CD4-positive, alpha-beta memory T cell (primary cell): ENCODE measurements at regions not wholly inside any gene's neighbourhood (a gene's known extent, or its start where the extent isn't known, plus 50 kb on each side); places are given as distances from the start of the nearest gene placed in this dataset.
A peak's percentile ranks its signal among the peaks of the same experiment; 100 is the strongest.

ENCODE experiments used
- CTCF ChIA-PET: fragments of 350-600 bp; sonication (Branson Sonifier 250); formaldehyde crosslinking; loops from one replicate; lab custom pipeline; 2021; ENCODE audit warnings: inconsistent platforms; ENCODE audit not compliant: partially characterized antibody; lab: Charles Lee
- POLR2A ChIA-PET: fragments of 350-600 bp; sonication (Branson Sonifier 250); formaldehyde crosslinking; loops from one replicate; lab custom pipeline; 2021; ENCODE audit not compliant: partially characterized antibody; lab: Charles Lee
- DNase-seq, 5 donors: peaks; one replicate each; pipeline versions ENCODE4 v3.0.0 to v3.0.0-alpha.2; 2020 to 2022; ENCODE audit warnings: mixed read lengths in 1 of 5
- H3K27ac ChIP-seq: one replicate; pipeline ENCODE4 v1.7.0; 2013; ENCODE audit warnings: low read depth, low read length
- H3K27me3 ChIP-seq: 2 replicates; pipeline ENCODE4 v1.7.0; 2013; ENCODE audit warnings: mild to moderate bottlenecking, low read length, moderate library complexity; ENCODE audit not compliant: insufficient read depth
- H3K36me3 ChIP-seq: 2 replicates; pipeline ENCODE4 v1.7.0; 2013; ENCODE audit warnings: mild to moderate bottlenecking, low read length, moderate library complexity; ENCODE audit not compliant: insufficient read depth
- H3K4me1 ChIP-seq: 2 replicates; pipeline ENCODE4 v1.7.0; 2013; ENCODE audit warnings: mild to moderate bottlenecking, low read length, moderate library complexity; ENCODE audit not compliant: insufficient read depth
- H3K4me3 ChIP-seq, 2 donors: one replicate each; pipeline ENCODE4 v1.7.0; 2013; ENCODE audit warnings: low read length in 2 of 2, mild to moderate bottlenecking in 1 of 2
- H3K9me3 ChIP-seq, 2 donors: one replicate each; pipeline ENCODE4 v1.7.0; 2013; ENCODE audit warnings: low read length in 2 of 2, control low read depth in 1 of 2; ENCODE audit not compliant: control insufficient read depth in 1 of 2
- H3K27ac Mint-ChIP-seq, 7 donors: one replicate each; pipeline ENCODE4 v1.8.0; 2020 to 2021; ENCODE audit warnings: mixed read lengths in 7 of 7, mild to moderate bottlenecking in 6 of 7, inconsistent platforms in 3 of 7, moderate library complexity in 3 of 7
- H3K27me3 Mint-ChIP-seq, 2 donors: one replicate each; pipeline ENCODE4 v1.8.0; 2020 to 2021; ENCODE audit warnings: mixed read lengths in 2 of 2
- H3K36me3 Mint-ChIP-seq, 2 donors: one replicate each; pipeline ENCODE4 v1.8.0; 2020 to 2021; ENCODE audit warnings: mixed read lengths in 2 of 2, inconsistent platforms in 1 of 2, mild to moderate bottlenecking in 1 of 2
- H3K4me1 Mint-ChIP-seq, 4 donors: one replicate each; pipeline ENCODE4 v1.8.0; 2020 to 2021; ENCODE audit warnings: mixed read lengths in 4 of 4, mild to moderate bottlenecking in 1 of 4
- H3K4me3 Mint-ChIP-seq, 8 donors: one replicate each; pipeline ENCODE4 v1.8.0; 2020 to 2021; ENCODE audit warnings: mixed read lengths in 8 of 8, mild to moderate bottlenecking in 7 of 8, moderate library complexity in 6 of 8, inconsistent platforms in 3 of 8
- H3K9me3 Mint-ChIP-seq, 8 donors: one replicate each; pipeline ENCODE4 v1.8.0; 2020 to 2021; ENCODE audit warnings: mixed read lengths in 8 of 8, mild to moderate bottlenecking in 5 of 8, inconsistent platforms in 3 of 8, moderate library complexity in 1 of 8
- intact Hi-C: fragments of 100-400 bp; cut with micrococcal nuclease; formaldehyde crosslinking; loops from one replicate; pipeline ENCODE4 v1.15.1; 2023

- intact Hi-C loops = no loop called here
- no peaks in the 10 kb centered on the region for H3K36me3 ChIP-seq
- H3K27me3 Mint-ChIP-seq = peaks cover 4 to 8% of the 10 kb centered on the region in 2 donors
- ChIA-PET CTCF (no interaction called here), POLR2A (no interaction called here)
- H3K9me3 ChIP-seq = no peaks in the 10 kb centered on the region
- H3K27ac Mint-ChIP-seq = no peak overlapping the region
- H3K27ac ChIP-seq = no peak overlapping the region
- no peak overlapping the region for H3K4me3 ChIP-seq
- H3K27me3 ChIP-seq = no peaks in the 10 kb centered on the region
- no peaks in the 10 kb centered on the region for H3K4me1 ChIP-seq
- no peak overlapping the region for H3K4me3 Mint-ChIP-seq
- peaks cover 0 to 3% (median 0%) of the 10 kb centered on the region in 8 donors for H3K9me3 Mint-ChIP-seq
- no peaks in the 10 kb centered on the region for H3K36me3 Mint-ChIP-seq
- DNase-seq = no peak
- H3K4me1 Mint-ChIP-seq = peaks cover 0 to 7% (median 2%) of the 10 kb centered on the region in 4 donors
These were observed 140.1 kb upstream of the ABCA1 start for GRCh38 chr9:105067895-105068580.

GRCh38 chr9:105069285-105069684 is 141.3 kb upstream of the ABCA1 start:
- Histone ChIP-seq H3K4me3 (no peak overlapping the region), H3K36me3 (no peaks in the 10 kb centered on the region), H3K4me1 (no peaks in the 10 kb centered on the region), H3K27me3 (no peaks in the 10 kb centered on the region), H3K9me3 (no peaks in the 10 kb centered on the region), H3K27ac (no peak overlapping the region)
- intact Hi-C loops = no loop called here
- H3K27ac Mint-ChIP-seq = no peak overlapping the region
- ChIA-PET POLR2A (no interaction called here), CTCF (no interaction called here)
- H3K4me3 Mint-ChIP-seq = no peak overlapping the region
- H3K4me1 Mint-ChIP-seq = peaks cover 0 to 5% (median 0%) of the 10 kb centered on the region in 4 donors
- DNase-seq = no peak
- peaks cover 0 to 3% (median 0%) of the 10 kb centered on the region in 8 donors for H3K9me3 Mint-ChIP-seq
- H3K36me3 Mint-ChIP-seq = no peaks in the 10 kb centered on the region
- H3K27me3 Mint-ChIP-seq = peaks cover 4 to 5% of the 10 kb centered on the region in 2 donors

GRCh38 chr9:105069696-105070095 is 141.7 kb upstream of the ABCA1 start:
- no peaks in the 10 kb centered on the region for H3K4me1 ChIP-seq
- peaks cover 0 to 3% (median 0%) of the 10 kb centered on the region in 8 donors for H3K9me3 Mint-ChIP-seq
- POLR2A ChIA-PET = no interaction called here
- H3K4me3 Mint-ChIP-seq = no peak overlapping the region
- H3K27me3 Mint-ChIP-seq = peaks cover 4 to 5% of the 10 kb centered on the region in 2 donors
- no peaks in the 10 kb centered on the region for H3K27me3 ChIP-seq
- intact Hi-C loops = no loop called here
- H3K4me1 Mint-ChIP-seq = peaks cover 0 to 5% (median 0%) of the 10 kb centered on the region in 4 donors
- no peak overlapping the region for H3K27ac Mint-ChIP-seq
- H3K9me3 ChIP-seq = no peaks in the 10 kb centered on the region
- H3K4me3 ChIP-seq = no peak overlapping the region
- H3K36me3 ChIP-seq = no peaks in the 10 kb centered on the region
- no peaks in the 10 kb centered on the region for H3K36me3 Mint-ChIP-seq
- DNase-seq = no peak
- H3K27ac ChIP-seq = no peak overlapping the region
- CTCF ChIA-PET = no interaction called here

GRCh38 chr9:105070176-105070575 is 142.2 kb upstream of the ABCA1 start:
- intact Hi-C loops = no loop called here
- Histone ChIP-seq H3K27me3 (no peaks in the 10 kb centered on the region), H3K4me1 (no peaks in the 10 kb centered on the region), H3K27ac (no peak overlapping the region), H3K9me3 (no peaks in the 10 kb centered on the region), H3K4me3 (no peak overlapping the region), H3K36me3 (no peaks in the 10 kb centered on the region)
- no peaks in the 10 kb centered on the region for H3K36me3 Mint-ChIP-seq
- no peak for DNase-seq
- POLR2A ChIA-PET = no interaction called here
- H3K4me3 Mint-ChIP-seq = no peak overlapping the region
- CTCF ChIA-PET = no interaction called here
- H3K27me3 Mint-ChIP-seq = peaks cover 0 to 5% of the 10 kb centered on the region in 2 donors
- H3K9me3 Mint-ChIP-seq = no peaks in the 10 kb centered on the region
- H3K27ac Mint-ChIP-seq = peak overlapping the region in 1 of 7 donors; percentile 10
- H3K4me1 Mint-ChIP-seq = peaks cover 0 to 7% (median 0%) of the 10 kb centered on the region in 4 donors

- no peak overlapping the region for H3K27ac Mint-ChIP-seq
- Histone ChIP-seq H3K36me3 (no peaks in the 10 kb centered on the region), H3K4me3 (no peak overlapping the region), H3K4me1 (no peaks in the 10 kb centered on the region), H3K9me3 (no peaks in the 10 kb centered on the region), H3K27ac (no peak overlapping the region), H3K27me3 (no peaks in the 10 kb centered on the region)
- H3K4me3 Mint-ChIP-seq = no peak overlapping the region
- ChIA-PET CTCF (no interaction called here), POLR2A (no interaction called here)
- H3K36me3 Mint-ChIP-seq = no peaks in the 10 kb centered on the region
- H3K27me3 Mint-ChIP-seq = no peaks in the 10 kb centered on the region
- H3K9me3 Mint-ChIP-seq = no peaks in the 10 kb centered on the region
- peaks cover 0 to 6% (median 0%) of the 10 kb centered on the region in 4 donors for H3K4me1 Mint-ChIP-seq
- intact Hi-C loops = no loop called here
- DNase-seq = no peak
These were observed 144.5 kb upstream of the ABCA1 start for GRCh38 chr9:105072476-105072875.

- Mint-ChIP-seq H3K9me3 (no peaks in the 10 kb centered on the region), H3K4me1 (peaks cover 0 to 4% (median 0%) of the 10 kb centered on the region in 4 donors), H3K36me3 (no peaks in the 10 kb centered on the region), H3K4me3 (no peak overlapping the region), H3K27ac (no peak overlapping the region), H3K27me3 (no peaks in the 10 kb centered on the region)
- Histone ChIP-seq H3K9me3 (no peaks in the 10 kb centered on the region), H3K36me3 (no peaks in the 10 kb centered on the region), H3K4me3 (no peak overlapping the region), H3K27me3 (no peaks in the 10 kb centered on the region), H3K27ac (no peak overlapping the region), H3K4me1 (no peaks in the 10 kb centered on the region)
- intact Hi-C loops = no loop called here
- CTCF ChIA-PET = no interaction called here
- DNase-seq = no peak
- POLR2A ChIA-PET = no interaction called here
These were observed 145.2 kb upstream of the ABCA1 start for GRCh38 chr9:105073147-105073546.

- no peak overlapping the region for H3K27ac ChIP-seq
- H3K4me3 ChIP-seq = no peak overlapping the region
- Mint-ChIP-seq H3K27ac (no peak overlapping the region), H3K9me3 (no peaks in the 10 kb centered on the region), H3K4me1 (peaks cover 0 to 4% (median 0%) of the 10 kb centered on the region in 4 donors), H3K27me3 (no peaks in the 10 kb centered on the region), H3K36me3 (no peaks in the 10 kb centered on the region), H3K4me3 (no peak overlapping the region)
- DNase-seq = no peak
- no peaks in the 10 kb centered on the region for H3K4me1 ChIP-seq
- H3K36me3 ChIP-seq = no peaks in the 10 kb centered on the region
- ChIA-PET CTCF (interaction anchor here (0.9 kb wide), 1 partner anchor 42 kb away, joined by 3 read pairs; no protein-coding TSS in a partner anchor), POLR2A (no interaction called here)
- H3K9me3 ChIP-seq = no peaks in the 10 kb centered on the region
- intact Hi-C loops = no loop called here
- no peaks in the 10 kb centered on the region for H3K27me3 ChIP-seq
These were observed 146.5 kb upstream of the ABCA1 start for GRCh38 chr9:105074491-105074890.
